ENCODE measurements at regions not wholly inside any gene's neighbourhood (a gene's known extent, or its start where the extent isn't known, plus 50 kb on each side); places are given as distances from the start of the nearest gene placed in this dataset.
A peak's percentile ranks its signal among the peaks of the same experiment; 100 is the strongest.
"Not testable (repeated sequence)": the region's sequence is repeated elsewhere in the genome, so short reads cannot be mapped to it uniquely, and the experiment has no call there.

DNA sequence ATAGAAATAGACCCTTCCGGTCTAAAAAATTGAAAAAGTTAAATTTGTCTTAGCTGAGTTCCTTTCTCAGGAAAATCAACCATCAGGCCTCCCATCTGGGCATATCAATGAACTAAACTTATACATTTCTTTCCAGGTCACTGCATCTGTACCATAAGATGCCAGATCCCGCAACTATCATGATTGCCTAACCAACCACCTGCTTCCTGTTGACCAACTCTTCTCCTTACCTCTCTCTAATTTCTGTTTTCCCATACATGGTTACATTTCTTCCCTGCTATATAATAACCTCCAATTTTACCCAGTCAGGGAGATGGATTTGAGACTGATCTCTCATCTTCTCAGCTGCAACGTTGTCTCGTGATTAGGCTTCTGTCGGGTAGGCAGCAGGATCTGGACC is 228.7 kb downstream of the FSIP2 start:
- H3K4me3 Mint-ChIP-seq: no peak overlapping the region
- H3K27me3 Mint-ChIP-seq (ENCODE audit: low read depth): no peaks in the 10 kb centered on the region
- peaks cover 3% of the 10 kb centered on the region for H3K9me3 Mint-ChIP-seq
- DNase-seq (no peak), ATAC-seq (no peak)
- no peaks in the 10 kb centered on the region for H3K4me1 Mint-ChIP-seq (ENCODE audit: low read depth)
- no peaks in the 10 kb centered on the region for H3K36me3 Mint-ChIP-seq (ENCODE audit: insufficient read depth)

DNA sequence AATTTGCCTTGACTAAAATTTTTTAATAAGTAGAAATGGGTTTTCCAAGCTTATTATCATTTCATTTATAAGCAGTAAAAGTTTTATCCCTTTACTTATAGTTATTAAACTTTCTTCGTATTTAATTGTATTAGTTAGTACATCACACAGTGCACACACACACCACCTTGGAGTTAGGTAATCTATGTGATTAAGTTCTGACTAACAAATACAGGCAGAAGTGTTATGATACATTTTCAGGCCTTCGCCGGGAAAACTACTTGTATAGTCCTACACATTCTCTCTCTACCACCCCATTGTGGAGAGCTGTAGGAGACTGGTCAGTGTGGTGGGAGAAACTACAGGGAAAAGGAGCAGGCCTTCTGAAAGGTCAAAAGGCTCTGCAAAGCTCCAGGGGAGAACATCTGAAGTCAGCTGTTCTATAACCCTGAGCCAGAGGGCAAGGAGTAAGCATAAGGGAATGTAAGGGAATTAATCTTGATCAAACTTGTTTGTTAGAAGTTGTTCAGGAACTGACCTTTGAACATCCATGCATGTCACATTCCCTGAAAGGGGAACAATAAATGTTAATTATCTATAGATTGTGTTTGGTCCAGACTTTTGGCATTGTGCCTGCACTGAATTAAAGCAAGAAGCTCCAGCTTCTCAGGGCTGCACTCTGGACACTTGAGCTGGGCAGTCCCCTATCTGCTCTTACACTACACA is 231.7 kb downstream of the FSIP2 start:
- ATAC-seq: no peak
- H3K27me3 Mint-ChIP-seq (ENCODE audit: low read depth): no peaks in the 10 kb centered on the region
- H3K36me3 Mint-ChIP-seq (ENCODE audit: insufficient read depth): peaks cover 4% of the 10 kb centered on the region
- H3K9me3 Mint-ChIP-seq: peaks cover 12% of the 10 kb centered on the region
- no peaks in the 10 kb centered on the region for H3K4me1 Mint-ChIP-seq (ENCODE audit: low read depth)
- DNase-seq: no peak
- H3K4me3 Mint-ChIP-seq: no peak overlapping the region

DNA sequence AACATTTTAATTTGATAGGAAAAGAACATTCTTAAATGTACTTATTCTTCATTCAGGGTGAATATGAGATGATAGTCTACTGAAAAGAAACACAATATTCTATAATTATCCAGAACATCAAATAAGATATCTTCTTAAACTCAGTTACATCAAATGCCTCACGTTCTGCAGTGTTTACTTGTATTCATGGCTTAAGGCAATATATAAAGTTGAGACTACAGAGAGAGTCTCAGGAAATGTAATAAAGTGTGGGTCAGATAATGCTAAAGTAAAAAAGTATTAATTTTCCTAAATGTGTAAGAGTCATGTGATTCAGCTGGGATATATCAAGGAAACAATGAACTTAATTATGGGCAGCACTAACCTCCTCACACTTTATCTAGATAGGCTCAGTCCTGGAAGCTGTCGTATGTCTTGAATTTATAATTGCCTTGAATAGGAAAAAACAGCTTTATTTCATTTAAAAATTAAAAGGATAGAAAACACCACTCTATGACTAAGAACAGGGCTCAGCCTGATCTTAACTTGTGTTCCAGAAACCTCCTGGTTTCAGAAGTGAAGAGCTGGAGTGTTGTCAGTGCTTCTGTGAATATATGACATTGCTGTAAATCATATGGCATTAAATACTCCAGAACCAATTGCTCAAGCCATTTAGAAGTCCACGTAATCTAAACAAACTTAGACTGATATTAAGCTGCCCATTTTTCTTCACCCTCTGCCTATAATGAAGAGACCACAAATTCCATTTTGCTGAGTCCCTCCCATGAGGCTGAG is 240.2 kb downstream of the FSIP2 start:
- peaks cover 5% of the 10 kb centered on the region for H3K9me3 Mint-ChIP-seq
- DNase-seq (no peak), ATAC-seq (no peak)
- no peaks in the 10 kb centered on the region for H3K27me3 Mint-ChIP-seq (ENCODE audit: low read depth)
- no peak overlapping the region for H3K4me3 Mint-ChIP-seq
- no peaks in the 10 kb centered on the region for H3K4me1 Mint-ChIP-seq (ENCODE audit: low read depth)
- H3K36me3 Mint-ChIP-seq (ENCODE audit: insufficient read depth): peaks cover 4% of the 10 kb centered on the region

DNA sequence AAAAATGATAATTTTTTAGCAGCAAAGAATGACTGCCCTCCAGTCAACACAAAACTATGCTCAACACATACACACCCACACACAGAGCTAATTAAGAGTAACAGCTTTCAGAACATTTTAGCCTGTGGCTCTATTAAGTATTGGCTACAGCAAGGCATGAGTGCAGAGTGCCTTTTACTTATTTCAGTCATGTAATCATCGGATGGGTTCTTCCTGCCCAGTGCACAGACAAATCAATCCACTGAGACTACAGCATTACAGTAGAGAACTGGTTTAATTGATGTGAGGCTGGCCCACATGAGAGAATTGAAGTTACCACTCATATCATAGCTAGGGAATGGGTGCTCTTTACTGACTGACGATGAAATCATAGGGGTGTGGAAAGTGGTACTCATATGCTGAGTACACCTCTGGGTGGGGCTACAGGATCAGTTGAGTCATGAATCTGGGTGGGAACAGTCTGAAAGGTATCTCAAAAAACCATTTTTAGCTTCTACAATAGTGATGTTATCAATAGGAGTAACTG is 241.0 kb downstream of the FSIP2 start:
- no peaks in the 10 kb centered on the region for H3K9me3 Mint-ChIP-seq

DNA sequence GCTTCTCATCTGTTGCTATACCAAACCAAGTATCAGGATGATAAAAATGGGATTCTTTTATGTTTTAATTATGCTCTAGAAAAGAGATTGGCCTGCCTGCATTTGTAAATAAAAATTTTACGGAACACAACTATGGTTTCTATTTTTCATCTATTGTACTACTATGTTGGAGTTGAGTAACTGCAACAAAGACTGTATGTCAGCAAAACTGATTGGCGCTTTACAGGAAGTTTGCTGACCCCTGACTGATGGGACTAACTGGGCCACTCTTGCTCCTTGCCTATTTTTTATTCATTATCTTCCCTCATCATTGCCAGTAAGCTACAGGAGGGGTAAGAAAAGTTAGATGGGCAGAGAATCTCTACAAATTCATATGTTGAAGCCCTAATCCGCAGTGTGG is 242.3 kb downstream of the FSIP2 start:
- DNase-seq: no peak
- ATAC-seq: no peak
- H3K9me3 Mint-ChIP-seq: no peaks in the 10 kb centered on the region
- no peaks in the 10 kb centered on the region for H3K27me3 Mint-ChIP-seq (ENCODE audit: low read depth)
- no peaks in the 10 kb centered on the region for H3K4me1 Mint-ChIP-seq (ENCODE audit: low read depth)
- no peaks in the 10 kb centered on the region for H3K36me3 Mint-ChIP-seq (ENCODE audit: insufficient read depth)
- no peak overlapping the region for H3K4me3 Mint-ChIP-seq

More for the DNA sequence above, 241.0 kb downstream of the FSIP2 start:
- no peak for DNase-seq
- Mint-ChIP-seq H3K4me3 (no peak overlapping the region), H3K4me1 (ENCODE audit: low read depth) (no peaks in the 10 kb centered on the region), H3K27me3 (ENCODE audit: low read depth) (no peaks in the 10 kb centered on the region), H3K36me3 (ENCODE audit: insufficient read depth) (no peaks in the 10 kb centered on the region)
- peak; percentile 38 to 46 for ATAC-seq

DNA sequence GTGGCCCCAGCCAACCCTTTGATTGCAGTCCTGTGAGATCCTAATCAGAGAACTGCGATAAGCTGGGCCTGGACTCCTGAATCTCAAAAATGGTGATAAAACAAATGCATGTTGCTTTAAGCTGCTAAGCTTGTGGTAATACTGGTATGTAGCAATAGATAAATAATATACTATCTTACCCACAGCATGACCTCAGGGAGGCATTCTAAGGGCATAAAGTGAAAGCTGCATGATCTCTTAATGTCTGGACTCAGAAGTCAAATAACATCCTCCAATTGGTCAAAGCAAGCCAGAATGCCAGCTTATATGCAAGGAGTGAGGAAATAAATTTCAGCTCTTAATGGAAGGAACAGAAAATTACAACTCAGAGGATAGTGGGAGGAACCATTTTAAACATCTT is 246.1 kb downstream of the FSIP2 start:
- no peak for DNase-seq
- H3K4me1 Mint-ChIP-seq (ENCODE audit: low read depth): no peaks in the 10 kb centered on the region
- H3K4me3 Mint-ChIP-seq: no peak overlapping the region
- H3K27me3 Mint-ChIP-seq (ENCODE audit: low read depth): no peaks in the 10 kb centered on the region
- H3K9me3 Mint-ChIP-seq: no peaks in the 10 kb centered on the region
- H3K36me3 Mint-ChIP-seq (ENCODE audit: insufficient read depth): no peaks in the 10 kb centered on the region
- ATAC-seq: no peak

DNA sequence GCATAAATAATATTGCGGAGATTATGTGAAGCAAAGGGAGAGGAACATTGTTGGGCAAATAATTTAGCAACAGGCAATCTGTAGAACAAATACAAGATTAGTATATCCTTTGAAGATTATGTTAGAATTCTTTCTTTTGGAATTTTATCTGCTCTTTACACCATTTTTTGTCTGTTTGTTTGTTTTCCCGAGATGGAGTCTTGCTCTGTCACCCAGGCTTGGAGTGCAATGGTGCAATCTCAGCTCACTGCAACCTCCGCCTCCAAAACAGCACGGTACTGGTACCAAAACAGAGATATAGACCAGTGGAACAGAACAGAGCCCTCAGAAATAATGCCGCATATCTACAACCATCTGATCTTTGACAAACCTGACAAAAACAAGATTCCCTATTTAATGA is 250.3 kb downstream of the FSIP2 start:
- not testable (repeated sequence) for H3K4me3 Mint-ChIP-seq; H3K4me1 Mint-ChIP-seq (ENCODE audit: low read depth); ATAC-seq; DNase-seq; H3K27me3 Mint-ChIP-seq (ENCODE audit: low read depth); H3K9me3 Mint-ChIP-seq; H3K36me3 Mint-ChIP-seq (ENCODE audit: insufficient read depth)

DNA sequence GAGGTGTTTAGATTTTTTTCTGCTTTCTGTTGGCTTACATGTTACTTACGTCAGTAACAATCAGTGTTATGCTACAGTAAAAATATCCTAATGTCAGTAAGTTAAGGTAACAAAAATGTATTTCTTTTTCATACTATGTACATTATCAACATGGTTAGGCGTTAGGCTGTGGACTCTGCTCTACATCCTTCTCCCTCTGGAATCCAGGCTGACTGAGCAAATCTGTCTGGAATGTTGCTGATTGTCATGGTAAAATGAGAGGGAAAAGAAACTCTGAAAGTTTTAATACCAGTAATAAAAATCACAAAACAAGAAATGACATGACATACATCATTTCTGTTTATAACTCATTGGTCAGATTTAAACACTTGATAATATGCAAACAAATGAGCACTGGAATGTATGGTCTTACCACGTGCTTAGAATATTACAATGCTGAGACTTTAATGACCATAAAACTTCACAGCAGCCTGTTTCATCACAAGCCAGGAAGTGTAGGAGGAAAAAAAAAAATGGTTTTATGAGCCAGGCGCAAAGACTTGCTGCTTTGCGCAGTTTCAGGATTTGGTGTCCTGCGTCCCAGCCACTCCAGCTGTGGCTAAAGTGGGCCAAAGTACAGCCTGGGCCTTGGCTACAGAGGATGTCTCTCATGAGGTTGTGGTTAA is 252.4 kb downstream of the FSIP2 start:
- H3K27me3 Mint-ChIP-seq (ENCODE audit: low read depth): no peaks in the 10 kb centered on the region
- H3K36me3 Mint-ChIP-seq (ENCODE audit: insufficient read depth): peaks cover 10% of the 10 kb centered on the region
- H3K4me1 Mint-ChIP-seq (ENCODE audit: low read depth): no peaks in the 10 kb centered on the region
- no peak overlapping the region for H3K4me3 Mint-ChIP-seq
- no peaks in the 10 kb centered on the region for H3K9me3 Mint-ChIP-seq
- no peak for DNase-seq
- ATAC-seq: no peak

DNA sequence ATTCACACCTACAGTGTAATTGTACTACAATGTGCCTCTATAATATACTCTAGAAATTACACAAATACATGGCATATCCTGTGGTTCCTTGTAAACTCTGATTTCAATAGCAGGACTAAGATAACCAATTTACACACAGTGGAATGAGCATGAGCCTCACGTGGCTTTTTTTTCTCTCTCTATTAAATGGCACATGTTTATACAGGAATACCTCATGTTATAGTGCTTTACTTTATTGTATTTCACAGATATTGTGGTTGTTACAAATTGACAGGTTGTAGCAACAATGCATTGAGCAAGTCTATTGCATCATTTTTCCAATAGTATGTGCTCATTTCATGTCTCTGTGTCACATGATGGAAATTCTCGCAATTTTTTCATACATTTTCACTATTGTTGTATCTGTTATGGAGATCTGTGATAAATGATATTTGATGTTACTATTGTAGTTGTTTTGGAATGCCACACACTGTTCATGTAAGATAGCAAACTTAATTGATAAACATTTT is 260.0 kb downstream of the FSIP2 start:
- H3K36me3 Mint-ChIP-seq (ENCODE audit: insufficient read depth): no peaks in the 10 kb centered on the region
- no peak for ATAC-seq
- H3K27me3 Mint-ChIP-seq (ENCODE audit: low read depth): no peaks in the 10 kb centered on the region
- DNase-seq: no peak
- H3K9me3 Mint-ChIP-seq: no peaks in the 10 kb centered on the region
- no peaks in the 10 kb centered on the region for H3K4me1 Mint-ChIP-seq (ENCODE audit: low read depth)
- no peak overlapping the region for H3K4me3 Mint-ChIP-seq

DNA sequence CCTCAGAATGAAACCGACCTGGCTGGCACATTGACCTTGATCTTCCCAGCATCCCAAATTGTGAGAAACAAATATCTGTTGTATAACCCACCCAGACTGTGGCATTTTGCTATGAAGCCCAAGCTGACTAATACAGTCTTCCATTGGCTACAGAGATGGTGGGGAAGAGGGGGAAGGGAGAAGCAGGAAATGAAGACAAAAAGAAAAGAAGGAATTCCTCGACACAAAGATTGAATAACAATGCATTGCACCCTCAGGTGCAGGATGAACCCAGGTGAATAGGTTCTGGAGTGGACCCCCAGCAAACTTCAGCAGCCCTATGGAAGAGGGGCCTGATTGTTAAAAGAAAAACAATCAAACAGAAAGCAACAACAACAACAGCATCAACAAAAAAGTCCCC is 270.7 kb downstream of the FSIP2 start:
- Mint-ChIP-seq H3K9me3 (peaks cover 29% of the 10 kb centered on the region), H3K4me3 (no peak overlapping the region), H3K36me3 (ENCODE audit: insufficient read depth) (peaks cover 6% of the 10 kb centered on the region), H3K4me1 (ENCODE audit: low read depth) (no peaks in the 10 kb centered on the region), H3K27me3 (ENCODE audit: low read depth) (no peaks in the 10 kb centered on the region)
- DNase-seq: no peak
- ATAC-seq: no peak

DNA sequence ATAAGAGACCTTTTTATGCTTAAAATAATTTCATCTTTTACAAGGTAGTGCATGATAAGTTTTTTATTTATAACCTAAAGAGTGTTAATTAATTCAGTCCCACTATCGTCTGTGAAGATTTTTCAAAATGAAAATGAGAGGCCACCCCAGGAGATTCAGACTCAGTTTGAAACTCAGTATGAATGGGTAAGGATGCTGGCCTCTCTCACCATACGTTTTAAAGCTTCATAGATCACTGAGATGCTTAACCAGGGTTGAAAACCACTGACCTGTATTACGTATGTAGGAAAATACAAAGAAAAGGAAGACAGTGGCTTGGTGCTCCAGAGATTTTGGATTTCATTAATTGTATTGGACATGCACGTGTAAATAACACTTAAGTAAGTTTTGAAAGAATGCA is 278.7 kb downstream of the FSIP2 start:
- Mint-ChIP-seq H3K27me3 (ENCODE audit: low read depth) (no peaks in the 10 kb centered on the region), H3K4me1 (ENCODE audit: low read depth) (no peaks in the 10 kb centered on the region), H3K4me3 (no peak overlapping the region), H3K36me3 (ENCODE audit: insufficient read depth) (no peaks in the 10 kb centered on the region), H3K9me3 (peaks cover 11% of the 10 kb centered on the region)
- ATAC-seq (no peak), DNase-seq (no peak)

DNA sequence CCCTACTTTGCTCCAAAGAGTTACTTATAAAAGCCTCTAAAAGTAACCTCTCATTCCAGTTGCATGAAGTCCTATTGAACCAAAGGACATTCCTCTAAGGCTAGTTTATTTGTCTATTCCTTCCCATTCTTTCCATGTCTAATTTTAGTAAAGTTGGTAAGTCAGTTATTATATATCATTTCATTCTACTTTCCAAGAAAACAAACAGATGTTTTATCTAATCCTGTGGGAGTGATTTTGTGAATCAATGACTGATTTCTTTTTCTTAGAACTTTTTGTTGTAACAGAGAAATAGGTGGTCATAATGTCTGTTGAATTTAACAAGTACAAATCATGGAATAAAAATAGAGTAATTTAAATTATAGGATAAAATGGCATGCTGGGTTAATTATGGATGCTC is 286.3 kb downstream of the FSIP2 start:
- ATAC-seq (no peak), DNase-seq (no peak)
- H3K9me3 Mint-ChIP-seq: no peaks in the 10 kb centered on the region
- no peaks in the 10 kb centered on the region for H3K27me3 Mint-ChIP-seq (ENCODE audit: low read depth)
- no peaks in the 10 kb centered on the region for H3K4me1 Mint-ChIP-seq (ENCODE audit: low read depth)
- no peak overlapping the region for H3K4me3 Mint-ChIP-seq
- H3K36me3 Mint-ChIP-seq (ENCODE audit: insufficient read depth): no peaks in the 10 kb centered on the region

DNA sequence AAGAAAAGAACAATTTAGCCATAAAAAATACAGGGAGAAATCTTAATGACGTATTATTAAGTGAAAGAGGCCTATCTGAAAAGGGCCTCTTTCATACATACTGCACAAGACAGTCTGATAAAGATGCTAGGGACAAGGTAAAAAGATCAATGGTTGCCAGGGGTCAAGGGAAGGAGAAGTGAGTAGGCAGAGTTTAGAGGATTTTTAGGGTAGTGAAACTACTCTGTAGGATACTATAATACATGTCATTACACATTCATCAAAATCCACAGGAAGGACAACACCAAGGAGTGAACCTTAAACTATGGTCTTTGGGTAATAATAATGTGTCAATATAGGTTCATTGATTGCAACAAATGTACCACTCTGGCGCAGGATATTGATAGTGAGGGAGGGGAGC is 289.3 kb downstream of the FSIP2 start:
- no peak overlapping the region for H3K4me3 Mint-ChIP-seq
- no peak for ATAC-seq

DNA sequence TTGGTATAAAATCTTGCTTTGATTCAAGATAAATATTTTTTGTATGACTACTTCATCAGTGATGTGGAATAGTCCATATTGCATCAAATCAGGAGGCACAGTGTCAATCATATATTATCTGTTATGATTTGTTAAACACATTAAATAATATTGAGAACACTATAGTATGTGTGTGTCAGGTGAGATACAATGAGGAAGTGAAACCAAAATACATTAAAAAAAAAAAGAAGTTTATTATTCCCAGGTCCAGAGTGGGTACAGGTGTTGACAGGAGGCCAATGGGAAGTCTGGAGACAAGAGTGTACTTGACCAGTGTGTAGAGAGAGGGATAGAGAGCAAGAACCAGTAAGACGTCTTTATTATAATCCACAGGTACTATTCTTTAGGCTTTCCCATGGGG is 292.6 kb downstream of the FSIP2 start:
- no peak overlapping the region for H3K4me3 Mint-ChIP-seq
- no peaks in the 10 kb centered on the region for H3K36me3 Mint-ChIP-seq (ENCODE audit: insufficient read depth)
- H3K9me3 Mint-ChIP-seq: no peaks in the 10 kb centered on the region
- DNase-seq: no peak
- H3K4me1 Mint-ChIP-seq (ENCODE audit: low read depth): no peaks in the 10 kb centered on the region
- ATAC-seq: no peak
- no peaks in the 10 kb centered on the region for H3K27me3 Mint-ChIP-seq (ENCODE audit: low read depth)

More for the DNA sequence above, 289.3 kb downstream of the FSIP2 start:
- Mint-ChIP-seq H3K27me3 (ENCODE audit: low read depth) (no peaks in the 10 kb centered on the region), H3K36me3 (ENCODE audit: insufficient read depth) (no peaks in the 10 kb centered on the region), H3K9me3 (no peaks in the 10 kb centered on the region), H3K4me1 (ENCODE audit: low read depth) (no peaks in the 10 kb centered on the region)
- no peak for DNase-seq
